WTC11 (cell line): ENCODE measurements at regions not wholly inside any gene's neighbourhood (a gene's known extent, or its start where the extent isn't known, plus 50 kb on each side); places are given as distances from the start of the nearest gene placed in this dataset.
A peak's percentile ranks its signal among the peaks of the same experiment; 100 is the strongest.

Experiments
- ATAC-seq: fragments of 200-7000 bp; cut with Tn5 transposase; 2 replicates; pipeline ENCODE4 v1.10.0; 2021; ENCODE audit warnings: mild to moderate bottlenecking, moderate library complexity
- CTCF ChIA-PET: fragments of 300-600 bp; sonication (Branson Sonifier 250); formaldehyde crosslinking; loops from one replicate; lab custom pipeline; 2021; ENCODE audit warnings: antibody characterized with exemption; lab: Charles Lee
- POLR2A ChIA-PET: fragments of 350-600 bp; sonication (Branson Sonifier 250); formaldehyde crosslinking; loops from one replicate; lab custom pipeline; 2021; ENCODE audit warnings: antibody characterized with exemption; lab: Charles Lee
- DNase-seq: peaks from one replicate; pipeline ENCODE4 v3.0.0; 2021; ENCODE audit warnings: low spot score
- H3K27ac Mint-ChIP-seq: 2 replicates; pipeline ENCODE4 v1.8.0; 2021; ENCODE audit warnings: mixed read lengths
- H3K27me3 Mint-ChIP-seq: 2 replicates; pipeline ENCODE4 v1.8.0; 2021; ENCODE audit warnings: low read depth, mild to moderate bottlenecking, moderate library complexity, mixed read lengths
- H3K36me3 Mint-ChIP-seq: 2 replicates; pipeline ENCODE4 v1.8.0; 2021; ENCODE audit warnings: mixed read lengths
- H3K4me1 Mint-ChIP-seq: 2 replicates; pipeline ENCODE4 v1.8.0; 2022; ENCODE audit warnings: mixed read lengths
- H3K4me3 Mint-ChIP-seq: 2 replicates; pipeline ENCODE4 v1.8.0; 2021; ENCODE audit warnings: mild to moderate bottlenecking, moderate library complexity, mixed read lengths
- H3K9me3 Mint-ChIP-seq: 2 replicates; pipeline ENCODE4 v1.8.0; 2021; ENCODE audit warnings: mixed read lengths
- ATF1 ChIP-seq: sonication (generic); formaldehyde crosslinking; IDR thresholded peaks from 2 replicates; pipeline ENCODE4 v1.8.1; 2023; ENCODE audit warnings: mild to moderate bottlenecking, moderate library complexity, missing genetic modification reagents
- CBFB ChIP-seq: sonication (generic); formaldehyde crosslinking; IDR thresholded peaks from 2 replicates; pipeline ENCODE4 v1.8.1; 2022; ENCODE audit warnings: mild to moderate bottlenecking, low read depth, missing genetic modification reagents
- ETV6 ChIP-seq: sonication (generic); formaldehyde crosslinking; IDR thresholded peaks from 2 replicates; pipeline ENCODE4 v1.8.1; 2022; ENCODE audit warnings: mild to moderate bottlenecking, missing genetic modification reagents
- JAZF1 ChIP-seq: fragments of 250-450 bp; sonication (Bioruptor Pico); IDR thresholded peaks from 2 replicates; pipeline ENCODE4 v1.9.0; 2021; ENCODE audit warnings: moderate library complexity, mild to moderate bottlenecking, inconsistent platforms
- NFATC4 ChIP-seq: fragments of 250-450 bp; sonication (Bioruptor Pico); IDR thresholded peaks from 2 replicates; pipeline ENCODE4 v1.9.0; 2021; ENCODE audit warnings: mild to moderate bottlenecking
- SMAD4 ChIP-seq: sonication (generic); formaldehyde crosslinking; IDR thresholded peaks from 2 replicates; pipeline ENCODE4 v1.8.0; 2022; ENCODE audit warnings: mild to moderate bottlenecking, missing genetic modification reagents
- SOX15 ChIP-seq: fragments of 250-450 bp; sonication (Bioruptor Pico); IDR thresholded peaks from 2 replicates; pipeline ENCODE4 v1.9.0; 2021; ENCODE audit warnings: mild to moderate bottlenecking
- ZBTB21 ChIP-seq: sonication (generic); formaldehyde crosslinking; IDR thresholded peaks from 2 replicates; pipeline ENCODE4 v1.8.1; 2023; ENCODE audit warnings: mild to moderate bottlenecking, missing genetic modification reagents, borderline replicate concordance
- ZNF121 ChIP-seq: sonication (generic); formaldehyde crosslinking; IDR thresholded peaks from 2 replicates; pipeline ENCODE4 v1.8.0; 2023; ENCODE audit warnings: missing genetic modification reagents
- ZNF232 ChIP-seq: sonication (generic); formaldehyde crosslinking; IDR thresholded peaks from 2 replicates; pipeline ENCODE4 v1.8.0; 2022; ENCODE audit warnings: mild to moderate bottlenecking, missing genetic modification reagents
- ZNF423 ChIP-seq: fragments of 250-450 bp; sonication (Bioruptor Pico); IDR thresholded peaks from 2 replicates; pipeline ENCODE4 v2.1.2; 2022; ENCODE audit warnings: mild to moderate bottlenecking, moderate library complexity
- TF ChIP-seq, protein P1 (sequence below): sonication (generic); formaldehyde crosslinking; IDR thresholded peaks from 2 replicates; pipeline ENCODE4 v1.8.0; 2022; ENCODE audit warnings: mild to moderate bottlenecking, missing genetic modification reagents
- TF ChIP-seq, protein P2 (sequence below): sonication (generic); formaldehyde crosslinking; conservative IDR thresholded peaks from 2 replicates; pipeline ENCODE4 v1.8.1; 2022; ENCODE audit warnings: mild to moderate bottlenecking, missing genetic modification reagents
- TF ChIP-seq, protein P3 (sequence below): fragments of 250-450 bp; sonication (Bioruptor Pico); IDR thresholded peaks from 2 replicates; pipeline ENCODE4 v1.9.0; 2021; ENCODE audit warnings: mild to moderate bottlenecking
- TF ChIP-seq, protein P4 (sequence below): sonication (generic); formaldehyde crosslinking; IDR thresholded peaks from 2 replicates; pipeline ENCODE4 v1.8.1; 2023; ENCODE audit warnings: mild to moderate bottlenecking, missing genetic modification reagents, moderate library complexity
- TF ChIP-seq, protein P5 (sequence below): sonication (generic); formaldehyde crosslinking; IDR thresholded peaks from 2 replicates; pipeline ENCODE4 v1.8.1; 2023; ENCODE audit warnings: mild to moderate bottlenecking, moderate library complexity, missing genetic modification reagents
- TF ChIP-seq, protein P6 (sequence below): sonication (generic); formaldehyde crosslinking; IDR thresholded peaks from 2 replicates; pipeline ENCODE4 v1.8.1; 2022; ENCODE audit warnings: low read depth, mild to moderate bottlenecking, moderate library complexity, missing genetic modification reagents, borderline replicate concordance
- TF ChIP-seq, protein P7 (sequence below): sonication (generic); formaldehyde crosslinking; conservative IDR thresholded peaks from 2 replicates; pipeline ENCODE4 v1.8.1; 2023; ENCODE audit warnings: mild to moderate bottlenecking, low read depth, missing genetic modification reagents, moderate library complexity

DNA sequence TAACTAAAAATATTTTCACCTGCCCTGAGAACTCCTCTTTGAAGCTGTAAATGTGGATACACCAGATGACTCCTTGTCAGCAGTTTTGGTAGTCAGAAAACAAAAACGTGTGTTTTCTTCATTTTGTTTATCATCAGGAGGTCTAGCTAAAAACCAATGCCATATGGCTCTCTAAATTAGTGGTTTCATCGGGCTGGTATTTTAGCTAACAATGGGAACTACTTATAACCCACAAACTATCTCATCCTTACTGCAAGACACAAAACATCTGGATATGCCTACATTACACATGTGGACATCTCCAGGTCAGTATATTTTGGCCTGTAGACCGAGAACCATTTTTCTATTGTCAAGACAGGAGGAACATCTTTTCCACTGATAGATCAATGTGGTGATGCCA, 56.2 kb downstream of the GAS1 start:
- no peaks in the 10 kb centered on the region for H3K36me3 Mint-ChIP-seq
- ChIA-PET POLR2A (no interaction called here), CTCF (no interaction called here)
- H3K4me3 Mint-ChIP-seq: no peak overlapping the region
- DNase-seq (no peak), ATAC-seq (no peak)
- peaks cover 28% of the 10 kb centered on the region for H3K4me1 Mint-ChIP-seq
- TF ChIP-seq JAZF1 (CRISPR knock-in tag) (no peak), SMAD4 (no peak)
- H3K27ac Mint-ChIP-seq: no peak overlapping the region
- H3K9me3 Mint-ChIP-seq: 0 out of 2 replicates have a peak, but pooled peaks cover 3% of the 10 kb centered on the region
- H3K27me3 Mint-ChIP-seq: peaks cover 10% of the 10 kb centered on the region

DNA sequence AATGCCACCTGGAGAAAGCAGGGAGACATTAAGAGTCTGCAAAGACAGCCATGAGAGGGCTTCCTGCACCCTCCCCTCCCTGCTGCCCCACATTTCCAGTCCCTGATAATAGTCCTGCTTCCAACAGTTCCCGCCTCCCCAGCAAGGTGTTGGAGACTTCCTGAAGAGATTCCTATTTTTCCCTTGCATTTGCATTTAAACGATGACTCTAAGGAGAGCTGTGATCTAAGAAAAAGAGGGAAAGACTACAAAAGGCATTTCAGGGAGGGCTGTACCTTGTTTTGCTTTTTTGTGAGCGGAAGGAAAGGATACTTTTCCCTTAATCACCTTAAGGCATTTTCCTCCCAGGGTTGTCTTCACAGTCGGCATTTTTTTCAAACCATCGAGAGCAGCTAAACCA, 62.1 kb downstream of the GAS1 start:
- ChIA-PET POLR2A (no interaction called here), CTCF (interaction anchor here (0.9 to 2.1 kb wide), 5 partner anchors 9 to 260 kb away, joined by 3 to 7 read pairs (median 3); no protein-coding TSS in a partner anchor)
- peak overlapping the region; percentile 84 for H3K27ac Mint-ChIP-seq
- TF ChIP-seq ETV6 (peak; percentile 69; the same call in 1 of the 2 replicates), CBFB (CRISPR knock-in tag) (no peak)
- TF ChIP-seq, protein P1, sequence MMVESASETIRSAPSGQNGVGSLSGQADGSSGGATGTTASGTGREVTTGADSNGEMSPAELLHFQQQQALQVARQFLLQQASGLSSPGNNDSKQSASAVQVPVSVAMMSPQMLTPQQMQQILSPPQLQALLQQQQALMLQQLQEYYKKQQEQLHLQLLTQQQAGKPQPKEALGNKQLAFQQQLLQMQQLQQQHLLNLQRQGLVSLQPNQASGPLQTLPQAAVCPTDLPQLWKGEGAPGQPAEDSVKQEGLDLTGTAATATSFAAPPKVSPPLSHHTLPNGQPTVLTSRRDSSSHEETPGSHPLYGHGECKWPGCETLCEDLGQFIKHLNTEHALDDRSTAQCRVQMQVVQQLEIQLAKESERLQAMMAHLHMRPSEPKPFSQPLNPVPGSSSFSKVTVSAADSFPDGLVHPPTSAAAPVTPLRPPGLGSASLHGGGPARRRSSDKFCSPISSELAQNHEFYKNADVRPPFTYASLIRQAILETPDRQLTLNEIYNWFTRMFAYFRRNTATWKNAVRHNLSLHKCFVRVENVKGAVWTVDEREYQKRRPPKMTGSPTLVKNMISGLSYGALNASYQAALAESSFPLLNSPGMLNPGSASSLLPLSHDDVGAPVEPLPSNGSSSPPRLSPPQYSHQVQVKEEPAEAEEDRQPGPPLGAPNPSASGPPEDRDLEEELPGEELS: peak; percentile 86; the same call in 1 of the 2 replicates
- ATAC-seq (peak; percentile 91), DNase-seq (peak; percentile 25)
- 0 out of 2 replicates have a peak, but pooled peaks cover 3% of the 10 kb centered on the region for H3K9me3 Mint-ChIP-seq
- no peak overlapping the region for H3K4me3 Mint-ChIP-seq
- H3K36me3 Mint-ChIP-seq: no peaks in the 10 kb centered on the region
- peaks cover 26% of the 10 kb centered on the region for H3K27me3 Mint-ChIP-seq
- peaks cover 34% of the 10 kb centered on the region for H3K4me1 Mint-ChIP-seq

DNA sequence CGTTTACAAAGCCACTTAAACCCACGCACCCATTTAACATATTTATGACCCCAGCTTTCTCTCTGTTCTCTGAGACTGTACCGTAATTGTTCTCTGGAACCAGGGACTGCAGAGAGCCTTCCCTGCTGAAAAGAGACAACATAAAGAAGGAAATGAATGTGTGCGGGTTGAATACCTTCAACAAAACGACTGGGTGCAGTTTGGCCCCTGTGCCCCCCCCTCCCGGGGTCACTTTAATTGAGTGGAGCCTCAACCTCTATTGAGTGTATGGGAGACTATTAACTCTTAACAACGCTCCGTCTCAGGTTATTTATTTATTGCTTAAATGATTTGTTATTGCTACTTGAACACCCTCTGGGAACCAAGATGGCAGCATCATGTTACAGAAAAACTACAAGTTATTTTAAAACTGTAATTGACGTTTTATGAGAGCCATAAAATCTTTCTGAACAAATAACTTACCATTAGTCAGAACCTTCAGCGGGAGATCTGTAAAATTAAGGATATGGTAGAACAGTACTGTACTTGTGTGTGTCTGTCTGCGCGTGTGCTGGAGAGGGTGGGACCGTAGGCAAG, 70.6 kb downstream of the GAS1 start:
- peaks cover 7% of the 10 kb centered on the region for H3K4me1 Mint-ChIP-seq
- H3K36me3 Mint-ChIP-seq: no peaks in the 10 kb centered on the region
- ChIA-PET CTCF (no interaction called here), POLR2A (no interaction called here)
- DNase-seq (no peak), ATAC-seq (no peak)
- H3K27me3 Mint-ChIP-seq: no peaks in the 10 kb centered on the region
- no peak for TF ChIP-seq NFATC4 (CRISPR knock-in tag)
- TF ChIP-seq, protein P2, sequence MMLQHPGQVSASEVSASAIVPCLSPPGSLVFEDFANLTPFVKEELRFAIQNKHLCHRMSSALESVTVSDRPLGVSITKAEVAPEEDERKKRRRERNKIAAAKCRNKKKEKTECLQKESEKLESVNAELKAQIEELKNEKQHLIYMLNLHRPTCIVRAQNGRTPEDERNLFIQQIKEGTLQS (CRISPR knock-in tag): no peak
- TF ChIP-seq, protein P1: no peak
- TF ChIP-seq, protein P3, sequence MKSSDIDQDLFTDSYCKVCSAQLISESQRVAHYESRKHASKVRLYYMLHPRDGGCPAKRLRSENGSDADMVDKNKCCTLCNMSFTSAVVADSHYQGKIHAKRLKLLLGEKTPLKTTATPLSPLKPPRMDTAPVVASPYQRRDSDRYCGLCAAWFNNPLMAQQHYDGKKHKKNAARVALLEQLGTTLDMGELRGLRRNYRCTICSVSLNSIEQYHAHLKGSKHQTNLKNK (CRISPR knock-in tag): no peak
- no peak for TF ChIP-seq ZBTB21
- TF ChIP-seq, protein P4, sequence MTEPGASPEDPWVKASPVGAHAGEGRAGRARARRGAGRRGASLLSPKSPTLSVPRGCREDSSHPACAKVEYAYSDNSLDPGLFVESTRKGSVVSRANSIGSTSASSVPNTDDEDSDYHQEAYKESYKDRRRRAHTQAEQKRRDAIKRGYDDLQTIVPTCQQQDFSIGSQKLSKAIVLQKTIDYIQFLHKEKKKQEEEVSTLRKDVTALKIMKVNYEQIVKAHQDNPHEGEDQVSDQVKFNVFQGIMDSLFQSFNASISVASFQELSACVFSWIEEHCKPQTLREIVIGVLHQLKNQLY (CRISPR knock-in tag): no peak
- no peak for TF ChIP-seq ATF1 (CRISPR knock-in tag)
- no peak overlapping the region for H3K27ac Mint-ChIP-seq
- H3K9me3 Mint-ChIP-seq: 0 out of 2 replicates have a peak, but pooled peaks cover 3% of the 10 kb centered on the region
- no peak overlapping the region for H3K4me3 Mint-ChIP-seq

DNA sequence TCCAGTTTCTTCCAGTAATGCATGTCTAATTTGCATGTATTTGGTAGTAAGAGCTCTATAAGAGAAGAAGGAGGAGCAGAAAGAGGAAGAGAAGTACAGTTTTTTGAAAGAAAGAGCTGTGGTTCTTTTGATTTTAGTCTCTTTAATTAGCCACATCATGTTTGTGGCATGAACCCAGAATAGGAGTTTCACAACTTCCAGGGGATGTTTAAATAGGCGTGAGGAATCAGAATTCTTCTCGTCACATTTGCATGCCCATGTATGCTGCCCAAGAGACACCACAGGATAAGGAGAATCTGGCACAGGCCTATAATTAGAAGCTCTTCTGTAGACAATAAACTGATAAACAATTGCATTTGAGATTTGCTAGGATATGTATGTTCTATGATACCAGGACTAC, 78.7 kb downstream of the GAS1 start:
- Mint-ChIP-seq H3K4me1 (peaks cover 7% of the 10 kb centered on the region), H3K27me3 (no peaks in the 10 kb centered on the region), H3K9me3 (0 out of 2 replicates have a peak, but pooled peaks cover 3% of the 10 kb centered on the region), H3K4me3 (no peak overlapping the region), H3K36me3 (no peaks in the 10 kb centered on the region), H3K27ac (no peak overlapping the region)
- ChIA-PET POLR2A (no interaction called here), CTCF (no interaction called here)
- ATAC-seq (no peak), DNase-seq (no peak)
- TF ChIP-seq ZNF121 (CRISPR knock-in tag) (no peak), ZNF232 (CRISPR knock-in tag) (no peak), ZNF423 (CRISPR knock-in tag) (no peak), SOX15 (CRISPR knock-in tag) (no peak)
- TF ChIP-seq, protein P5, sequence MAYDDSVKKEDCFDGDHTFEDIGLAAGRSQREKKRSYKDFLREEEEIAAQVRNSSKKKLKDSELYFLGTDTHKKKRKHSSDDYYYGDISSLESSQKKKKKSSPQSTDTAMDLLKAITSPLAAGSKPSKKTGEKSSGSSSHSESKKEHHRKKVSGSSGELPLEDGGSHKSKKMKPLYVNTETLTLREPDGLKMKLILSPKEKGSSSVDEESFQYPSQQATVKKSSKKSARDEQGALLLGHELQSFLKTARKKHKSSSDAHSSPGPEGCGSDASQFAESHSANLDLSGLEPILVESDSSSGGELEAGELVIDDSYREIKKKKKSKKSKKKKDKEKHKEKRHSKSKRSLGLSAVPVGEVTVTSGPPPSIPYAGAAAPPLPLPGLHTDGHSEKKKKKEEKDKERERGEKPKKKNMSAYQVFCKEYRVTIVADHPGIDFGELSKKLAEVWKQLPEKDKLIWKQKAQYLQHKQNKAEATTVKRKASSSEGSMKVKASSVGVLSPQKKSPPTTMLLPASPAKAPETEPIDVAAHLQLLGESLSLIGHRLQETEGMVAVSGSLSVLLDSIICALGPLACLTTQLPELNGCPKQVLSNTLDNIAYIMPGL (CRISPR knock-in tag): no peak
- TF ChIP-seq, protein P6, sequence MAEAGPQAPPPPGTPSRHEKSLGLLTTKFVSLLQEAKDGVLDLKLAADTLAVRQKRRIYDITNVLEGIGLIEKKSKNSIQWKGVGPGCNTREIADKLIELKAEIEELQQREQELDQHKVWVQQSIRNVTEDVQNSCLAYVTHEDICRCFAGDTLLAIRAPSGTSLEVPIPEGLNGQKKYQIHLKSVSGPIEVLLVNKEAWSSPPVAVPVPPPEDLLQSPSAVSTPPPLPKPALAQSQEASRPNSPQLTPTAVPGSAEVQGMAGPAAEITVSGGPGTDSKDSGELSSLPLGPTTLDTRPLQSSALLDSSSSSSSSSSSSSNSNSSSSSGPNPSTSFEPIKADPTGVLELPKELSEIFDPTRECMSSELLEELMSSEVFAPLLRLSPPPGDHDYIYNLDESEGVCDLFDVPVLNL (CRISPR knock-in tag): no peak
- TF ChIP-seq, protein P7, sequence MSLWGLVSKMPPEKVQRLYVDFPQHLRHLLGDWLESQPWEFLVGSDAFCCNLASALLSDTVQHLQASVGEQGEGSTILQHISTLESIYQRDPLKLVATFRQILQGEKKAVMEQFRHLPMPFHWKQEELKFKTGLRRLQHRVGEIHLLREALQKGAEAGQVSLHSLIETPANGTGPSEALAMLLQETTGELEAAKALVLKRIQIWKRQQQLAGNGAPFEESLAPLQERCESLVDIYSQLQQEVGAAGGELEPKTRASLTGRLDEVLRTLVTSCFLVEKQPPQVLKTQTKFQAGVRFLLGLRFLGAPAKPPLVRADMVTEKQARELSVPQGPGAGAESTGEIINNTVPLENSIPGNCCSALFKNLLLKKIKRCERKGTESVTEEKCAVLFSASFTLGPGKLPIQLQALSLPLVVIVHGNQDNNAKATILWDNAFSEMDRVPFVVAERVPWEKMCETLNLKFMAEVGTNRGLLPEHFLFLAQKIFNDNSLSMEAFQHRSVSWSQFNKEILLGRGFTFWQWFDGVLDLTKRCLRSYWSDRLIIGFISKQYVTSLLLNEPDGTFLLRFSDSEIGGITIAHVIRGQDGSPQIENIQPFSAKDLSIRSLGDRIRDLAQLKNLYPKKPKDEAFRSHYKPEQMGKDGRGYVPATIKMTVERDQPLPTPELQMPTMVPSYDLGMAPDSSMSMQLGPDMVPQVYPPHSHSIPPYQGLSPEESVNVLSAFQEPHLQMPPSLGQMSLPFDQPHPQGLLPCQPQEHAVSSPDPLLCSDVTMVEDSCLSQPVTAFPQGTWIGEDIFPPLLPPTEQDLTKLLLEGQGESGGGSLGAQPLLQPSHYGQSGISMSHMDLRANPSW (CRISPR knock-in tag): no peak
